ENCODE measurements at regions not wholly inside any gene's neighbourhood (a gene's known extent, or its start where the extent isn't known, plus 50 kb on each side); places are given as distances from the start of the nearest gene placed in this dataset.
A peak's percentile ranks its signal among the peaks of the same experiment; 100 is the strongest.

GRCh38 chr1:87765057-87765680, 436.5 kb downstream of the LMO4 start:
- H3K4me3 ChIP-seq (ENCODE audit: low read depth, low read length) = no peak overlapping the region
- no peaks in the 10 kb centered on the region for H3K36me3 ChIP-seq (ENCODE audit: control insufficient read depth, insufficient read depth, low read length)
- no peak for DNase-seq (ENCODE audit: low read depth)
- TF ChIP-seq CTCF (IDR thresholded peaks at IDR 0.05; ENCODE audit: insufficient read depth, low read length, poor library complexity, severe bottlenecking) = no peak
- no peaks in the 10 kb centered on the region for H3K27me3 ChIP-seq (ENCODE audit: control insufficient read depth, insufficient read depth, low read length)

DNA sequence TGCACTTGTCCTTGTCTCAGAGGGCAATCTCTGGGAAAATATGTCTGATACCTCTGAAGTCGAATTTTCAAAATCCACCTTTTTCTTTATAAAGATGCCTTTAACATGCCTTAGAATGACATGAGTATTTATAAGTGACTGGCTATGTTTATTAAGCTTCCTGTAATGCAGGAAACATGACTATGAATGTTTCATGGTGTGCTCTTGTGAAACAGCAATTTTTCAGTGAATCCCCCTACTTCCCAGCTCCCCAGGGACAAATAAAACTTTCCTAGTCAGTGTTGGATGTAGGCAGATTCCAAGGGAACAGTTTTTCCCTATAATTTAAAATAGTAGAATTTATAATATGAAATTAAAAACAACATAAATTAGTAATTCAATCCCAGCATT, 437.0 kb downstream of the LMO4 start:
- Histone ChIP-seq H3K36me3 (ENCODE audit: control insufficient read depth, insufficient read depth, low read length) (no peaks in the 10 kb centered on the region), H3K4me3 (ENCODE audit: low read depth, low read length) (no peak overlapping the region), H3K27me3 (ENCODE audit: control insufficient read depth, insufficient read depth, low read length) (no peaks in the 10 kb centered on the region)
- no peak for TF ChIP-seq CTCF (IDR thresholded peaks at IDR 0.05; ENCODE audit: insufficient read depth, low read length, poor library complexity, severe bottlenecking)
- no peak for DNase-seq (ENCODE audit: low read depth)

DNA sequence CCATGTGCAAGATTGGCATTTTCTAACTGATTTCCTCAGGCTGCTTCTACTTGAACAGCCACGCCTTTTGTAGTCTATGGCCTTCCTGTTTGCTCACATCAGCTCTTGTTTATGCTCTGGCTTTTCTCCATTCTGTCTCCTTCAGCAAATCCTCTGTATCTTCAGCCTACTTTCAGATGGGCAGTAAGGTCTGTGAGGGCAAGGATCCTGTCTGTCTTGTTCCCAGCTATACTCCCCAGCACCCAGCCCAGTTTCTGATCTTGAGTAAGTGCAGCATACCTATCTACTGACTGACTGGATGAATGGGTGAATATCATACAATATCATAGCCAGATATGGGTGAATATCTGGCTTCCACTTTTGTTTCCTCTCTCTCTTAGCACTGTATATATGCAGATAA, 438.1 kb downstream of the LMO4 start:
- no peak overlapping the region for H3K4me3 ChIP-seq (ENCODE audit: low read depth, low read length)
- no peaks in the 10 kb centered on the region for H3K27me3 ChIP-seq (ENCODE audit: control insufficient read depth, insufficient read depth, low read length)
- no peak for DNase-seq (ENCODE audit: low read depth)
- no peaks in the 10 kb centered on the region for H3K36me3 ChIP-seq (ENCODE audit: control insufficient read depth, insufficient read depth, low read length)
- no peak for TF ChIP-seq CTCF (IDR thresholded peaks at IDR 0.05; ENCODE audit: insufficient read depth, low read length, poor library complexity, severe bottlenecking)

DNA sequence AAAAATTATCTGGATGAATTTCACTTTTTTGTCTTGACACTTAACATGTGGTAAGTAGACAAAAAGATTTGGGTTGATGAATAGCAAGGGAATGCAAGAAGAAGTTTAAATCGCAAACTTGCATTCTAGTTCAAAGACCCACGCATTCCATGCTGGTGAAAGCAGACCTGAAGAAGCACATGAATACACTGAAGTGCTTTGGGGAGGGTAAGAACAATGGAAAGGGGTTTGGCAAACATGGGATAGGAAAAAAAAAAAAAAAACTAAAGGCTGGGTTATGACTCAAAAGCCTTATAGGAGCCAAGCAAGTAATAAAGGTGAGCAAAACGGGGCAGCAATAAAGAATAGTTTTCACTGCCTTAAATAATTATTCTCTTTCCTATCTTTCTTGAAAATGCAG, 450.2 kb downstream of the LMO4 start:
- Histone ChIP-seq H3K27me3 (ENCODE audit: control insufficient read depth, insufficient read depth, low read length) (no peaks in the 10 kb centered on the region), H3K36me3 (ENCODE audit: control insufficient read depth, insufficient read depth, low read length) (no peaks in the 10 kb centered on the region), H3K4me3 (ENCODE audit: low read depth, low read length) (no peak overlapping the region)
- TF ChIP-seq CTCF (IDR thresholded peaks at IDR 0.05; ENCODE audit: insufficient read depth, low read length, poor library complexity, severe bottlenecking) = no peak
- DNase-seq (ENCODE audit: low read depth) = peak; percentile 7

GRCh38 chr1:87781554-87781953, 452.9 kb downstream of the LMO4 start:
- no peak for TF ChIP-seq CTCF (IDR thresholded peaks at IDR 0.05; ENCODE audit: insufficient read depth, low read length, poor library complexity, severe bottlenecking)
- H3K36me3 ChIP-seq (ENCODE audit: control insufficient read depth, insufficient read depth, low read length) = no peaks in the 10 kb centered on the region
- no peaks in the 10 kb centered on the region for H3K27me3 ChIP-seq (ENCODE audit: control insufficient read depth, insufficient read depth, low read length)

GRCh38 chr1:87783315-87783714, 454.6 kb downstream of the LMO4 start:
- H3K4me3 ChIP-seq (ENCODE audit: low read depth, low read length) = no peak overlapping the region
- H3K36me3 ChIP-seq (ENCODE audit: control insufficient read depth, insufficient read depth, low read length) = no peaks in the 10 kb centered on the region
- DNase-seq (ENCODE audit: low read depth) = no peak
- TF ChIP-seq CTCF (IDR thresholded peaks at IDR 0.05; ENCODE audit: insufficient read depth, low read length, poor library complexity, severe bottlenecking) = no peak
- no peaks in the 10 kb centered on the region for H3K27me3 ChIP-seq (ENCODE audit: control insufficient read depth, insufficient read depth, low read length)

More at GRCh38 chr1:87781554-87781953, 452.9 kb downstream of the LMO4 start:
- no peak for DNase-seq (ENCODE audit: low read depth)
- H3K4me3 ChIP-seq (ENCODE audit: low read depth, low read length) = no peak overlapping the region
